ENCODE measurements at regions not wholly inside any gene's neighbourhood (a gene's known extent, or its start where the extent isn't known, plus 50 kb on each side); places are given as distances from the start of the nearest gene placed in this dataset.
"Not testable (repeated sequence)": the region's sequence is repeated elsewhere in the genome, so short reads cannot be mapped to it uniquely, and the experiment has no call there.

DNA sequence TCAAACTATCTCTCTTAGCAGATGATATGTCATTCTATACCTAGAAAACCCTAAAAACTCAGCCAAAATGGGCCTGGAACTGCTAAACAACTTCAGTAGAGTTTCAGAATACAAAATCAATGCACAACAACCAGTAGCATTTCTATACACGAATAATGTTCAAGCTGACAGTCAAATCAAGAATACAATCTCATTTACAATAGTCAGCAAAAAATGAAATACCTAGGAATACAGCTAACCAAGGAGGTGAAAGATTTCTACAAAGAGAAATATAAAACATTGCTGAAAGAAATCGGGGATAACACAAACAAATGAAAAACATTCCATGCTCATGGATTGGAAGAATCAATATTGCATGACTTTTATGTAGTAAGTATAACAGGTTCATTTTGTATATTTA, 804.8 kb downstream of the SLITRK1 start:
- no peaks in the 10 kb centered on the region for H3K36me3 ChIP-seq
- ATAC-seq (no peak), FAIRE-seq (no peak), DNase-seq (no peak)
- no peak overlapping the region for H3K27ac ChIP-seq
- WGBS, 2 donors = 49 to 66% methylated on average over 2 of the region's 2 CpGs
- H3K27me3 ChIP-seq = no peaks in the 10 kb centered on the region
- TF ChIP-seq, protein P1, sequence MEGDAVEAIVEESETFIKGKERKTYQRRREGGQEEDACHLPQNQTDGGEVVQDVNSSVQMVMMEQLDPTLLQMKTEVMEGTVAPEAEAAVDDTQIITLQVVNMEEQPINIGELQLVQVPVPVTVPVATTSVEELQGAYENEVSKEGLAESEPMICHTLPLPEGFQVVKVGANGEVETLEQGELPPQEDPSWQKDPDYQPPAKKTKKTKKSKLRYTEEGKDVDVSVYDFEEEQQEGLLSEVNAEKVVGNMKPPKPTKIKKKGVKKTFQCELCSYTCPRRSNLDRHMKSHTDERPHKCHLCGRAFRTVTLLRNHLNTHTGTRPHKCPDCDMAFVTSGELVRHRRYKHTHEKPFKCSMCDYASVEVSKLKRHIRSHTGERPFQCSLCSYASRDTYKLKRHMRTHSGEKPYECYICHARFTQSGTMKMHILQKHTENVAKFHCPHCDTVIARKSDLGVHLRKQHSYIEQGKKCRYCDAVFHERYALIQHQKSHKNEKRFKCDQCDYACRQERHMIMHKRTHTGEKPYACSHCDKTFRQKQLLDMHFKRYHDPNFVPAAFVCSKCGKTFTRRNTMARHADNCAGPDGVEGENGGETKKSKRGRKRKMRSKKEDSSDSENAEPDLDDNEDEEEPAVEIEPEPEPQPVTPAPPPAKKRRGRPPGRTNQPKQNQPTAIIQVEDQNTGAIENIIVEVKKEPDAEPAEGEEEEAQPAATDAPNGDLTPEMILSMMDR (IDR thresholded peaks at IDR 0.05) = no peak
- H3K9me3 ChIP-seq = no peaks in the 10 kb centered on the region
- intact Hi-C loops (cut with DNase I) = no loop called here
- H3K4me3 ChIP-seq = no peak overlapping the region
- H3K4me1 ChIP-seq = no peaks in the 10 kb centered on the region

DNA sequence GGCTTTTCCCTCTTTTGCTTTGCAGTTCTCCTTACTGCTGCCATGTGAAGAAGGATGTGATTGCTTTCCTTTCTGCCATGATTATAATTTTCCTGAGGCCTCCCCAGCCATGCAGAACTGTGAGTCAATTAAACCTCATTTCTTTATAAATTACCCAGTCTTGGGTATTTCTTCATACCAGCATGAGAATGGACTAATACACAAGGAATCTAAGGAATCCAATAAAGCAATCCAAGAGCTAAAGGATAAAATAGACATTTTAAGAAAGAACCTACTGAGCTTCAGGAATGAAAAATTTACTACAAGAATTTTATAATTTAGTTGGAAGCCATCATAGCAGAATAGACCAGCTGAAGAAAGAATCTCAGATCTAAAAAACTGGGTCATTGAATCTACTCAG, 808.3 kb downstream of the SLITRK1 start:
- H3K27me3 ChIP-seq; H3K9me3 ChIP-seq; H3K36me3 ChIP-seq; H3K4me3 ChIP-seq; DNase-seq; H3K4me1 ChIP-seq; FAIRE-seq; ATAC-seq; intact Hi-C loops (cut with DNase I); H3K27ac ChIP-seq: not testable (repeated sequence)

DNA sequence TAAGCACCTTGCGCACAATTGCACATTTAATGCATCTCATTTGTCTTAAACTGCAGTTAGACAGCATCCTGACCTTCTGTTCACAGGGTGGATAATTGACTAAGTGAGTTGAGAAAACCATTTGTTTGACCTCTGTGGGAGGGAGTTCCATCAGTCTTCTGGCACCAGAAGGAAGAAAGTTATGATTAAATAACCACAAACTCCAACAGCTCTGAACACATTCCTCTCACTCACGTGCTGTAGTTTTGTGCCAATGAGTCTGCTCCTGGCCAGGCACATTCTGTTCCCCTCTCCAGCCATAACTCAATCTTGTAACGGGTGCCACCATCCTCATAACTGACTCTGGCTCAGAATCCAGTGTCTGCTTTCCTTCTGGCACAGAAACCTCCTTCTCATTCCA, 817.2 kb downstream of the SLITRK1 start:
- H3K4me1 ChIP-seq = no peaks in the 10 kb centered on the region
- ATAC-seq (peak; percentile 60 to 88 (median 74)), FAIRE-seq (peak; percentile 54), DNase-seq (peak in 2 of 6 donors; percentile 15 to 51)
- intact Hi-C loops (cut with DNase I) = no loop called here
- H3K9me3 ChIP-seq = no peaks in the 10 kb centered on the region
- TF ChIP-seq, protein P1 (IDR thresholded peaks at IDR 0.05) = no peak
- no peak overlapping the region for H3K4me3 ChIP-seq
- H3K36me3 ChIP-seq = no peaks in the 10 kb centered on the region
- whole genome bisulfite sequencing, 2 donors = 33% methylated on average over 3 of the region's 3 CpGs
- no peaks in the 10 kb centered on the region for H3K27me3 ChIP-seq
- H3K27ac ChIP-seq = no peak overlapping the region

DNA sequence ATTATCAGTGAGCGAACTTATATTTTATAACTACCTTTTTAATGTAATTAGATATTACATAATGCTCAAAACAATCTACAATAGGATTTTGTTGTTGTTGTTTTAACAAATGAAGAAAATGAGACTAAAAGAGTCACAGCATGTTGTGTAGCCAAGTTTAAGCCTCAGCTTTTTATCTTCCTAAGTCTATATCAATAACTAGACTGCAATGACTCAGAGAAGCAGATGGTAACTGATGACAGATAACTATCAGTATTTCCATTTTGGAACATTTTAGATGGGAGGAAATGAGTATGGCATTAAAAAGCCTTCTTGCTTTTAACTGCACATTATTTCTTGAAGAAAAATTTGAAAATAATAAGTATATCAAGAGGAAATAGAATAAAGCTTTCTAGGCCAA, 825.2 kb downstream of the SLITRK1 start:
- 78 to 90% methylated on average over 1 of the region's 1 CpG for WGBS, 2 donors
- intact Hi-C loops (cut with DNase I) = no loop called here
- TF ChIP-seq, protein P1 (IDR thresholded peaks at IDR 0.05) = no peak
- no peaks in the 10 kb centered on the region for H3K27me3 ChIP-seq
- no peak for ATAC-seq
- H3K9me3 ChIP-seq = no peaks in the 10 kb centered on the region
- H3K36me3 ChIP-seq = no peaks in the 10 kb centered on the region
- no peak for DNase-seq
- H3K4me3 ChIP-seq = no peak overlapping the region
- no peak for FAIRE-seq
- no peak overlapping the region for H3K27ac ChIP-seq
- H3K4me1 ChIP-seq = no peaks in the 10 kb centered on the region

DNA sequence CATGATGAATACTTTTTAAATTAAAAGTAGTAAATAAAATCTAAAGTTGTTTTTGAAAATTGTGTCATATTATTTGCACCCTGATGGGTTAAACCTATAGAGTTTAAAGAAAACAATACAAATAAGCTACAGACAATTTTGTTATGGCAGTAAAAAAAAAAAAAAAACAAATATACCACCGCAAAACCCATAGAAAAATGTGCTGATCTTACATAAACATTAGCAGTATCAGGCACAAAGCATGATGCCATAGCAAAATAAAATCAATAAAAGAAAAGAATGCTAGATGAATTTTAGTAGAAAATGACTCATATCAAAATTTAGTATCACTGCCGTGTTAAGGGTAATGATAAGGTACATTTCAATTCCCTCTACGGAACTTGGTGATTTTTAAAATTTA, 826.0 kb downstream of the SLITRK1 start:
- ATAC-seq (no peak), FAIRE-seq (no peak), DNase-seq (no peak)
- 82 to 90% methylated on average over 3 of the region's 3 CpGs for WGBS, 2 donors
- no peaks in the 10 kb centered on the region for H3K9me3 ChIP-seq
- TF ChIP-seq, protein P1 (IDR thresholded peaks at IDR 0.05) = no peak
- no peaks in the 10 kb centered on the region for H3K4me1 ChIP-seq
- no peaks in the 10 kb centered on the region for H3K36me3 ChIP-seq
- no peak overlapping the region for H3K27ac ChIP-seq
- intact Hi-C loops (cut with DNase I) = no loop called here
- no peak overlapping the region for H3K4me3 ChIP-seq
- no peaks in the 10 kb centered on the region for H3K27me3 ChIP-seq

DNA sequence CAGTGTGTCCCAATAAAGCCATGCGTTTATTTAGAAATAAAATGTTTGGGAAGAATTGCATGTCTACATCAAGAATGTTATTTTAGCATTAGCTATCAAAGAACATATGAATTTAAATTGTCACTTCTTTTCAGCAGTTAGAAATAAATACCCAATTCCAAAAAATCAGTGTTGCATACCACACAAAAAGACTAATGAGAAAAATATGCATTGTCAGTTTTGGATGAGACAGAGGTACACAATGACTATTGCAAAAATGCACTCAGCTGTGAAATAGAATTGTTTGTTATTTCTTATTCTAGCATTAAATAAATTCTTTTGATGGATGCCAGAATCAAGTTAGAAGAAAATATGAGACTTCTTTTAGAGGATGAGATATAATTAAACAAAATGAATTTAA, 833.9 kb downstream of the SLITRK1 start:
- FAIRE-seq = no peak
- Histone ChIP-seq H3K4me3 (no peak overlapping the region), H3K9me3 (no peaks in the 10 kb centered on the region), H3K27me3 (no peaks in the 10 kb centered on the region), H3K36me3 (no peaks in the 10 kb centered on the region), H3K4me1 (no peaks in the 10 kb centered on the region), H3K27ac (no peak overlapping the region)
- intact Hi-C loops (cut with DNase I) = no loop called here
- no peak for ATAC-seq
- 72 to 80% methylated on average over 1 of the region's 1 CpG for WGBS, 2 donors
- TF ChIP-seq, protein P1 (IDR thresholded peaks at IDR 0.05) = no peak
- DNase-seq = no peak

Measured in pancreas (tissue), 10 donors.